Liver (tissue), 8 donors: ENCODE measurements at regions not wholly inside any gene's neighbourhood (a gene's known extent, or its start where the extent isn't known, plus 50 kb on each side); places are given as distances from the start of the nearest gene placed in this dataset.

ENCODE experiments used
- DNase-seq: peaks from one replicate; pipeline ENCODE4 v3.0.0-alpha.2; 2017; ENCODE audit warnings: low spot score
- H3K27ac ChIP-seq, 2 donors: one replicate each; pipeline ENCODE4 v1.7.0; 2013; ENCODE audit warnings: inconsistent platforms in 2 of 2, low read length in 2 of 2, control low read depth in 1 of 2, low read depth in 1 of 2, mild to moderate bottlenecking in 1 of 2
- H3K27me3 ChIP-seq, 4 donors: one replicate each; pipeline versions ENCODE4 v1.6.1 to v1.7.0; 2013; ENCODE audit warnings: low read length in 3 of 4, inconsistent platforms in 1 of 4, mild to moderate bottlenecking in 1 of 4, moderate library complexity in 1 of 4; ENCODE audit not compliant: control insufficient read depth in 4 of 4, insufficient read depth in 4 of 4
- H3K36me3 ChIP-seq, 4 donors: one replicate each; pipeline versions ENCODE4 v1.6.1 to v1.7.0; 2013; ENCODE audit warnings: low read length in 3 of 4, mild to moderate bottlenecking in 3 of 4, low read depth in 1 of 4, moderate library complexity in 1 of 4; ENCODE audit not compliant: control insufficient read depth in 4 of 4, insufficient read depth in 3 of 4
- H3K4me1 ChIP-seq, 4 donors: one replicate each; pipeline versions ENCODE4 v1.6.1 to v1.7.0; 2013; ENCODE audit warnings: low read length in 3 of 4, mild to moderate bottlenecking in 3 of 4, moderate library complexity in 1 of 4; ENCODE audit not compliant: control insufficient read depth in 4 of 4, insufficient read depth in 4 of 4
- H3K4me3 ChIP-seq, 3 donors: one replicate each; pipeline versions ENCODE4 v1.6.1 to v1.7.0; 2013; ENCODE audit warnings: low read length in 3 of 3, control low read depth in 1 of 3, low read depth in 1 of 3, mild to moderate bottlenecking in 1 of 3
- H3K9ac ChIP-seq, 2 donors: one replicate each; pipeline ENCODE4 v1.7.0; 2013; ENCODE audit warnings: low read length in 2 of 2, mild to moderate bottlenecking in 2 of 2, moderate library complexity in 2 of 2, control low read depth in 1 of 2, low read depth in 1 of 2
- H3K9me3 ChIP-seq, 4 donors: one replicate each; pipeline versions ENCODE4 v1.6.1 to v1.7.0; 2013; ENCODE audit warnings: low read length in 3 of 4; ENCODE audit not compliant: control insufficient read depth in 4 of 4
- CTCF ChIP-seq: fragments of 150-350 bp; IDR thresholded peaks from 2 replicates; pipeline ENCODE4 v1.5.1; 2017; ENCODE audit warnings: improper control_type of control experiment, low read depth, low read length; ENCODE audit not compliant: missing input control
- EGR1 ChIP-seq, 2 donors: IDR thresholded peaks; 2 replicates each; pipeline ENCODE4 v1.6.1; 2016 to 2018; ENCODE audit warnings: antibody characterized with exemption in 2 of 2, low read depth in 2 of 2
- FOXA1 ChIP-seq: IDR thresholded peaks from 2 replicates; pipeline ENCODE4 v1.6.1; 2016; ENCODE audit warnings: antibody characterized with exemption
- FOXA2 ChIP-seq: IDR thresholded peaks from 2 replicates; pipeline ENCODE4 v1.6.1; 2016; ENCODE audit warnings: antibody characterized with exemption
- GABPA ChIP-seq, 2 donors: IDR thresholded peaks in 1 of 2; conservative IDR thresholded peaks in 1 of 2; 2 replicates each; pipeline ENCODE4 v1.6.1; 2016; ENCODE audit warnings: antibody characterized with exemption in 2 of 2, mild to moderate bottlenecking in 1 of 2, moderate library complexity in 1 of 2
- HNF4A ChIP-seq, 2 donors: conservative IDR thresholded peaks; 2 replicates each; pipeline ENCODE4 v1.6.1; 2016; ENCODE audit warnings: antibody characterized with exemption in 2 of 2, mild to moderate bottlenecking in 2 of 2
- HNF4G ChIP-seq: IDR thresholded peaks from 2 replicates; pipeline ENCODE4 v1.6.1; 2016; ENCODE audit warnings: antibody characterized with exemption
- JUND ChIP-seq, 2 donors: IDR thresholded peaks; 2 replicates each; pipeline ENCODE4 v1.6.1; 2016; ENCODE audit warnings: antibody characterized with exemption in 2 of 2
- MAX ChIP-seq: IDR thresholded peaks from 2 replicates; pipeline ENCODE4 v1.6.1; 2016; ENCODE audit warnings: antibody characterized with exemption
- RAD21 ChIP-seq, 2 donors: IDR thresholded peaks; 2 replicates each; pipeline ENCODE4 v1.6.1; 2016; ENCODE audit warnings: antibody characterized with exemption in 2 of 2, mild to moderate bottlenecking in 2 of 2
- REST ChIP-seq: IDR thresholded peaks from 2 replicates; pipeline ENCODE4 v1.6.1; 2016; ENCODE audit warnings: antibody characterized with exemption, mild to moderate bottlenecking
- RXRA ChIP-seq, 2 donors: IDR thresholded peaks; 2 replicates each; pipeline ENCODE4 v1.6.1; 2017 to 2018; ENCODE audit warnings: antibody characterized with exemption in 2 of 2, mild to moderate bottlenecking in 1 of 2
- SP1 ChIP-seq: IDR thresholded peaks from 2 replicates; pipeline ENCODE4 v1.6.1; 2018; ENCODE audit warnings: antibody characterized with exemption, mild to moderate bottlenecking
- TAF1 ChIP-seq: conservative IDR thresholded peaks from 2 replicates; pipeline ENCODE4 v1.6.1; 2016; ENCODE audit warnings: antibody characterized with exemption, mild to moderate bottlenecking
- YY1 ChIP-seq: IDR thresholded peaks from 2 replicates; pipeline ENCODE4 v1.6.1; 2016; ENCODE audit warnings: antibody characterized with exemption, mild to moderate bottlenecking
- WGBS: extraction: QIAGEN DNeasy Blood & Tissue Kit; methylation state at CpG from one replicate; pipeline ENCODE4 v1.1.7; 2013; 5-methylcytosine and 5-hydroxymethylcytosine counted together
- TF ChIP-seq, protein P1 (sequence below): IDR thresholded peaks from 2 replicates; pipeline ENCODE4 v1.6.1; 2016; ENCODE audit warnings: antibody characterized with exemption
- TF ChIP-seq, protein P2 (sequence below): IDR thresholded peaks from 2 replicates; pipeline ENCODE4 v1.6.1; 2016; ENCODE audit warnings: antibody characterized with exemption
- donor health status: healthy.
- donor health status: healthy.
- donor health status: healthy.
- donor health status: healthy.
- donor health status: healthy.

DNA sequence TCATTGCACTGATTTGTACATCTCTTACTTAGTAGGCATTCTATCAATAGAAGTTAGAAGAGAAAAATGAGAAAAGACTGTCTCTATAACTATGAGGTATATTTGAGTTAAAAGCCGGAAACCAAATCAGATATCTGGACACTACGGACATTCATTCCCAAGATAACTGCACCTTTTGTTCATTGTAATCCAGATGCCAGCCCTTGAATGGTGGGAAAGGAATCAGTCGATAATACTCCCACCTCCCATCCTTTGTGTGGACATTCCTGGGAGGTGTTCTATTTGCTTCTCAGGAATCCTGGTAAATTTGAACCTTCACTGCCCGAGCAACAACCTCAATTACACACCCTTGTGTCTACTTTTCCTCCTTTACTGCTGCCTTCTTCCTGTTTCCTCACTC is 225.2 kb downstream of the CHD9NB start:
- Histone ChIP-seq H3K27me3 (no peaks in the 10 kb centered on the region), H3K9ac (no peak overlapping the region), H3K36me3 (no peaks in the 10 kb centered on the region), H3K4me3 (no peak overlapping the region), H3K9me3 (no peaks in the 10 kb centered on the region), H3K27ac (no peak overlapping the region), H3K4me1 (no peaks in the 10 kb centered on the region)
- no peak for DNase-seq
- TF ChIP-seq GABPA (IDR thresholded peaks at IDR 0.05 in 1 of 2, conservative IDR thresholded peaks at IDR 0.05 in 1 of 2) (no peak), FOXA2 (no peak), MAX (no peak), JUND (IDR thresholded peaks at IDR 0.05) (no peak)
- WGBS, result 81% methylated on average over 4 of the region's 4 CpGs

DNA sequence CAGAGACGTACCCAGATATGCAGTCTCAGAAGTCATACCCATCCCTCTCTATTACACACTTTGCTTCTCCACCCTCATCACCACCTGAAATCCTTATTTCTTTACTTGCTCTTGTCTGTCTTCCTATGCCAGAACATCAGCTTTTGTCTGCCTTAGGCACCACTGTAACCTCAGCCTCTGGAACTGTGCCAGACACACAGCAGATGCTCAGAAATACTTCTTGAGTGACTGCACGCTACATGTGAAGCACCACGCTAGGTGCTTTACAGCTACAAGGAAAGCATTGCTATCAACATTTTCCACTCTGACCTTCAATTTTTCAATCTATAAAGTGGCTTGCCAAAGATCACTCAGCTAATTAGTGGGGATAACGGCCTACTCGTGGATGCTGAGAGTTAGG is 226.8 kb downstream of the CHD9NB start:
- H3K27ac ChIP-seq, result no peak overlapping the region
- H3K4me1 ChIP-seq, result no peaks in the 10 kb centered on the region
- no peak for TF ChIP-seq FOXA1
- TF ChIP-seq RAD21 (IDR thresholded peaks at IDR 0.05), result no peak
- no peak for TF ChIP-seq SP1
- TF ChIP-seq HNF4A (conservative IDR thresholded peaks at IDR 0.05), result no peak
- no peak for TF ChIP-seq CTCF
- TF ChIP-seq, protein P1, sequence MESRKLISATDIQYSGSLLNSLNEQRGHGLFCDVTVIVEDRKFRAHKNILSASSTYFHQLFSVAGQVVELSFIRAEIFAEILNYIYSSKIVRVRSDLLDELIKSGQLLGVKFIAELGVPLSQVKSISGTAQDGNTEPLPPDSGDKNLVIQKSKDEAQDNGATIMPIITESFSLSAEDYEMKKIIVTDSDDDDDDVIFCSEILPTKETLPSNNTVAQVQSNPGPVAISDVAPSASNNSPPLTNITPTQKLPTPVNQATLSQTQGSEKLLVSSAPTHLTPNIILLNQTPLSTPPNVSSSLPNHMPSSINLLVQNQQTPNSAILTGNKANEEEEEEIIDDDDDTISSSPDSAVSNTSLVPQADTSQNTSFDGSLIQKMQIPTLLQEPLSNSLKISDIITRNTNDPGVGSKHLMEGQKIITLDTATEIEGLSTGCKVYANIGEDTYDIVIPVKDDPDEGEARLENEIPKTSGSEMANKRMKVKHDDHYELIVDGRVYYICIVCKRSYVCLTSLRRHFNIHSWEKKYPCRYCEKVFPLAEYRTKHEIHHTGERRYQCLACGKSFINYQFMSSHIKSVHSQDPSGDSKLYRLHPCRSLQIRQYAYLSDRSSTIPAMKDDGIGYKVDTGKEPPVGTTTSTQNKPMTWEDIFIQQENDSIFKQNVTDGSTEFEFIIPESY, result no peak
- no peak for TF ChIP-seq YY1
- no peak for TF ChIP-seq TAF1
- no peak for TF ChIP-seq JUND (IDR thresholded peaks at IDR 0.05)
- TF ChIP-seq, protein P2, sequence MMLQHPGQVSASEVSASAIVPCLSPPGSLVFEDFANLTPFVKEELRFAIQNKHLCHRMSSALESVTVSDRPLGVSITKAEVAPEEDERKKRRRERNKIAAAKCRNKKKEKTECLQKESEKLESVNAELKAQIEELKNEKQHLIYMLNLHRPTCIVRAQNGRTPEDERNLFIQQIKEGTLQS, result no peak
- TF ChIP-seq REST, result no peak
- no peak for TF ChIP-seq EGR1 (IDR thresholded peaks at IDR 0.05; ENCODE audit: low read depth in 2 of 2)
- no peak for TF ChIP-seq HNF4G
- TF ChIP-seq RXRA (IDR thresholded peaks at IDR 0.05), result no peak
- no peak for TF ChIP-seq GABPA (IDR thresholded peaks at IDR 0.05 in 1 of 2, conservative IDR thresholded peaks at IDR 0.05 in 1 of 2)
- H3K36me3 ChIP-seq, result no peaks in the 10 kb centered on the region
- no peak overlapping the region for H3K9ac ChIP-seq
- no peak overlapping the region for H3K4me3 ChIP-seq
- H3K9me3 ChIP-seq, result no peaks in the 10 kb centered on the region
- H3K27me3 ChIP-seq, result no peaks in the 10 kb centered on the region
- 87% methylated on average over 5 of the region's 5 CpGs for WGBS
- DNase-seq, result no peak
